NCI-H526 (cell line): ENCODE measurements at regions not wholly inside any gene's neighbourhood (a gene's known extent, or its start where the extent isn't known, plus 50 kb on each side); places are given as distances from the start of the nearest gene placed in this dataset.
"Not testable (repeated sequence)": the region's sequence is repeated elsewhere in the genome, so short reads cannot be mapped to it uniquely, and the experiment has no call there.

ENCODE experiments used
- DNase-seq, 2 experiments: peaks; one replicate each; lab custom pipeline; 2025; lab: John Stamatoyannopoulos, UW

DNA sequence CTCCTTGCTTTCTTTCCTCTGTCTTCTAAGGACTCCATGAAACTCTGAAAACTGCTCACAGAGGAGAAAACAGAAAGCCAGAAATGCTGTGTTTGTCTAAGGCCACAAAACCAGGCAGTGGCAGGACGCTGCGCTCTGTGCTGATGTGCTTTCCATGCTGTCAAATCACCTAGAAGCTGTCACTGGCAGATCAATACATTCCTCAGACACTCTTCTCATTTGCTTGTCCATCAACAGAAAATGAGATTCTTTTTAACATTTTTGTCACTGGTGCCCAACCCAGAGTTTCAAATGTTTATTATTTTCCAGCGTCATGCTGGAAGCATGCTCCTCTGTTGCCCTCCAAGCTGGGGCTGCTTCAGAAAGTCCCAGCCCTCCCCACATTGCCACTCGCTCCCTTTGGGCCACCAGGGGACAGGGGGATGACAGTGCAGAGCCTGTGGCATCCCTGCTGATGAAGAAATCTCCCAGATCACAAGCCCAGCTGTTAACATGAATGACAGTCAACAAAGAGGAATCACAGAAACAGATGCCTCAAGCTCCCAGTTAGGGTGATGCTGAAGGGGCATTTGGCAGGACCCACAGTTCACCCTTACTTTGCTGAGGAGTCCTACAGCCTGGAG, 117.5 kb upstream of the MEIS1 start:
- no peak for DNase-seq

DNA sequence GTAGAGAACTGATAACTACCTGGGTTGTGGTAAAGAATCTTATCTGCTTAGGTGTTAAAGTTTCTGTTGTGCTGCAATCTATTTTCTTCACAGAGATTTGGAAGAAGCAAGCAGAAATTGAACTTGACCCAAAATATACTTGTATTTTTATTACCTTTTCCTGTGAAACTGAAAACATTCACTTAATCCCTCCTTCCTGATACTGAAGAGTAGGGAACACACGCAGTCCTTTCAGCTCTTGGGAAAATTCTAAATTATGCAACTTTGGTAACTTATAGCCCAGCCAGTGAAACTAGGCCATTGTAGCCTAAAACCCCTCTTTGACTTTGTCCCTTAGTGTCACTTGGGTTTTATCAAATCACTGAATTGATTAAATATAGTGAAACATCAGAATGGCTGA, 128.4 kb upstream of the MEIS1 start:
- no peak for DNase-seq

DNA sequence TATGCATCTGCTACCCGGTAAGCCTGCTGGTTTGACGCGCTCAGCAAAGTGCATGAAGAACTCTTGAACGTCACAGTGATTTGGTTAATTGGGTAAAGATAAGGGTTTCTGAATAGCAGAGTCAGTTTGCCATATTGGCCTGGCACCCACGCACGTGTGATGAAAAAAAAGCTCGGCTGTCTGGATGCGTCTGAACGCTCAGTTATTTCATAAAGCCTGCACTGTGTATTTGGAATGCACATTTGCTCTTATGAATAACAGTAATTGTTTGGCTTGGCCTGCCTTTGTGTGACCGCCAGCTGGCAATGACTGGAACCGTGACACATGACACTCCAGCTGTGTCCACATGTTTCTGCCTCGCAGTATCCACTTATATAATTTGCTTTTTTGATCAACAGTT, 129.2 kb upstream of the MEIS1 start:
- peak in 1 of 2 experiments; percentile 22 for DNase-seq

DNA sequence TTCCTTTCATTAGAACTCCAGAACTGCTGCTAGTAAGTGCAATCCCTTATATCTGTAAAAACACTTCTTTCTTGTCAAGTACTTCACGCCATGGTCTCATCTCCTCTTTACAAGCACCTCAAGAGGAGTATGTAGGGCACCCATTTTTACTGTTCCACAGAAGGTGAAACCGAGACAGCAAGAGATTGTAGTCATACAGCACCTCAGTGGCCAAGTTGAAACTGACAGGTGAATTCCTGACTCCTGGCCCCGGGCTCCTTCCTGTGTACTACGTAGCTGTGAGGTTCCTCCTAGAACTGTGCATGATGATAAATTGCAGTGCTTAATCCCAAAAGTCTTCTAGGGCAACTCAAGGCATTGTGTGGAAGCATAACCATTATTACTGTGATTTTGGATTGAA, 131.5 kb upstream of the MEIS1 start:
- no peak for DNase-seq

DNA sequence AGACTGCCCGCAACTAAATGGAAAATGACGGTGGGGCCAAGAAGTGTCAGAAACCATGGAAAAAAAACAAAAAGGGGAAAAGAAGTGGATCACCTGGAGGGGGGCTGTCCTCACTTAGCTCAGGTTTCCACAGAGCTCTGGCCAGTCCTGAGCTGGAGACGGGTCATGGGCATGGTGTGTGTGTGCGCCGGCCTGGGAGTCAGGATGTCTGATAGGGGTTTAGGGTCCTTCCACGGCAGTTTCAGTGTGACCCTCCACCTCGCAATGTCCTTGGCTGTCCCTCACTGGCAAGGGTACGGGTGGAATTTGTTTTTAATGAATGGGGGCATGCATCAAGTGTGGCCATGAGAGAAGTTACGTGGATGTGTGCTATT, 133.2 kb upstream of the MEIS1 start:
- no peak for DNase-seq

DNA sequence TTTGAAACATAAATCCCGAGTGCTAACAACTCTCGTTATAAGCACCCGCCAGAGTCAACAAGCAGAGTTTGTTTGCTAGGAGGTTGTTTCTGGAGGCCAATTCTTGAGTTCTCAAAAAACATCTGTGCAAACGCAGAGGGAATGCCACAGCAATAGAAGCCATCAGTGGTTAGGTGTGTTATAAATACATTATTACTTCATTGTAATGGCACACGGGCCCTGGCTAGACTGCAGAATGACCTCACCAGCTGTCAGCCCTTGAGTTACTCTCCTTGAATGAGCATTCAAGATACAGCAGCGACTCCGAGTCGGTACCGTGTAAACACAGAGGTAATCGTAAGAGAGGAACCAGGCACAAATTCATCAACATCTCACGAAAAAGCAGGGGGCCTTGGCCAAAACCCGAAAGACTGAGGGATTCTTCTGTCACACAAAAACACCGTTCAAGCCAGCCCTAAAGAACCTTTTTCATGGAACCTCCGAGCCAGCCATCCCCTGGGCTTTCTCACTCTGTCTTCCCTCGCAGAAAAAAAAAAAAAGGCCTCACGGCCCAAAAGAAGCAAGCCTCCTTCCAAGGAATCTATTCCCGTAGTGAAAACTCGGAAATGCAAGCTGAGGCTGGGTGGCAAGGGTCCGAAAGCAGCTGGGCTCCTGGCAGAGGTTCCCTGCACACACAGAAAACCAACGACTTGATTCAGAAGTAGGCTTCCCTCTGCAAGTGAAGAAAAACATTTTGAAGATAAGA, 133.7 kb upstream of the MEIS1 start:
- no peak for DNase-seq

DNA sequence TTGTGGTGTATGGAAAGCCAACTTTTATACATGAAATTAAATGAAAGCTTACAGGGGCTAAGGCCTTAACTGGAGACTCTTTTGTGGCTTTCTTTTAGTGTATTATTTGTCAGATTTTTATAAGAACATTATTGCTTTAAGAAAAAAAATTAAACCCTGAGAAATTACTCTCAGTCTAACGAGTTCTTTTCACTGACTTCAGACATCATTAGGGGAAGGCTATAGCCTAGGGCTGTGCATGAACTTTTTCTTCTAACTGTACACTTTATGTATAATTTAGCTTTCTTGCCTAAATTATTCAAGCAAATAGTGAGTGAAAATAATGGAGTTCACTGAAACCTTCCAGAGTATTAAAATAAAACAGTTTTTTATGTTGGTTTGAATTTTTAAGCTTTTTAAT, 151.1 kb upstream of the MEIS1 start:
- DNase-seq: no peak

DNA sequence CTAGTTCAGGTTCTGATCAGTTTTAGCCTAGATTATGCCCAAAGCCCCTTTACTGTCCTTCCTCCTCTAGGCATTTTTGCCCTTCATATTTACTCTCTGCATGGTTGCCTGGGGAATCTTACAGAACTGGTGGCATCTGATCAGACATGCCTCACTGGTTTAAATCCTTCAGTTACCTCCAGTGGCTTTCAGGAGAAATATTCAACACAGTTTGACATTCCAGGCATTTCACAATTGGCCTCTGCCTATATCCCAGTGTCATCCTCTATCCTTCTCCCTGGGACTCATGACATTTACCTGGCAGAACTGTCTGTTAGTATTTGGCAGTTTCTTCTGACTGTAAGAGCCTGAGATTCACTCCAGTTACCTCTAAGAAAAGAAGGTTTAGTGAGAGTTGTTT, 152.9 kb upstream of the MEIS1 start:
- no peak for DNase-seq

DNA sequence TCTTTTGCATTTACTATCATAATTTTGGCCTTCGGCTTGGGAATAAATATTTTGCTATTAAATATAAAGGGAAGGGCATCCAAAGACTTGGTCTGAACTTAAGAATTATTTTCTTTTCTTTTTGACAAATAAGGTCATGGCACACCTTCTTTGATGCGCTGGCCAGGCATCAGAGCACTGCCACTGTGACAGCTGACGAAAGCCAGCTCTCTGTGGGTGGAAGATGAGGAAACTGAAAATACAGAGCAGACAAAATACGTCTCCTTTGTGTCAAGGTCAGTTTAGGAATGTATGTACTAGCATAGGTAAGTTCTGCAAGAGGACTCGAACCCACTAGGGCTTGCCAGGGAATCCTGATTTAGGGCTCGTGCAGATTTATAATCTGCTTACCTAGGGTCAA, 155.9 kb upstream of the MEIS1 start:
- DNase-seq: no peak

DNA sequence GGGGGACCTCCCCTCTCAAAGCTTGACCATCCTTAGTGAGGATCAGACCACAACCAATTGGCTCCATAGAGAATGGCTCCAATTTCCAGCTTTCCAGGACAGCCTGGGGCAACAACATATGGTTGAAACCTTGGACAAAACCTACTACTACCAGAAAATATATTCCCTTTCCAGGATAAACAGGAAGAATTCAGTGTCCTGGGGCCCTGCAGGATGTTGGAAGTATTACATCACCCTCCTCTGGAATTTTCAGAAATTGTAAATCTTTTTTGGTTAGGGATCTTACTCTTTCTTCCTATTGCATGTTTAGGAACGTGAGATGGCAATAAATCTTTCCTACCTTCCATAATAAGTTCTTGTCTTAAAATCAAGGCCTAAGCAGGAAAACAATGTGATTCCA, 158.9 kb upstream of the MEIS1 start:
- no peak for DNase-seq

DNA sequence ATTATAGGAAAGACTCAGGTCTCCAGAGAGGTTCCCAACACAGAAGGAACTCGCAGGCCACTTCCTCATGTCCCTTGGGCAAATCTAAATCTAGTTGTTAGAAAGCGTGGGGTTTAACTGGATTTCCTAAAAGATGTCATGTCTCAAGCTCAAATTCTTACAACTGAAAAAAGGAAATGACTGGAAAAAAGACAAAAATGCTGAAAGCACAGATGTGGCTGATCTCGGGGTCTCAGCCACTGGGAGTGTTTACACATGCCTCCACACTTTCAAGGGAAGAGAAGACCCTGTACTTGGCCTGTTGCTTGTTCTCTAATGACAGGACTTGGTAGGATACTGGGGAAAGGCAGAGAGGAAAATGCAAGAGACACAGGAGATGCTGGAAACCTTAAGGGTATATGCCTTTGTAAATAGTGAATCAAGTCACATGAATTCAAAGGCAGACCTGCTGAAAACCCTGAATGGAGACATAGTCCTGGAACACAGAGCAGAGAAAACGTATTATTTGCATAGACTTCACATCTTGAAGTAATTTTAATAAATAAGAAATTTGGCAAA, 160.9 kb upstream of the MEIS1 start:
- DNase-seq: no peak

DNA sequence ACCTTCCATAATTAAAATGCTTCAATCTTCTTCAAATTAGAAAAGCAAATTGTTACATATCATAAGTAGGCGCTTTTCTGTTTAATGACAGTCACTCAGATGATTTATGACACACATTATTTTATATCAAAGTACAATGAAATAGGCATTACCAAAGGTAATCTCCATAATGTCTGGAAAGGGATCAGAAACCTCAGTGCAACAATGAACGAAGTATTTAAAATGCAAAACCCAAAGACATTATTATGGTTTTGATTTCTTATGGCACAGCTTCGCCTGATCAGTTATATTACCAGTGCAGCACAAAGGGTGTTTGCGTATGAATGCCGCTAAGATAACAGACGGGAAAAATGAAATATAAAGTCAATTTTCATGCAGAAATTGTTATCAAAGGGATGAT, 162.2 kb upstream of the MEIS1 start:
- DNase-seq: no peak

DNA sequence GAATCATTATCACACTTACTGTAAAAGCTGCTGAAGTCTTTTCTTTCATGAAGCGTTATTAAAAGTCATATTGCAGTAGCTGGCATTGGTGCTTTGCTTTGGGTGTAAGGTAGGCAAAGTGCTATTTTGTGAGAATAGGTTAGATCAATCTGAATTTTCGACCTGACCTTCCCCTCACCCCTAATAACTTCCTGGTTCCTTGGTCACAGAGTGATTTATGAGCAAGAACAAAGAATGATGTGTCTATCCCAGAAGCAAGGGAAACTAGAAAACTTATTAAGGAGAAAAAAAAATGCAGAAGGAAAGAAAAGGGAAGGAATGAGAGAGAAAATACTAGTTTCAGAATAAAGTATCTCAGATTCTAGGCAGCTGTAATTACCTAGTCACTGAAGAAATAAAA, 163.1 kb upstream of the MEIS1 start:
- no peak for DNase-seq

DNA sequence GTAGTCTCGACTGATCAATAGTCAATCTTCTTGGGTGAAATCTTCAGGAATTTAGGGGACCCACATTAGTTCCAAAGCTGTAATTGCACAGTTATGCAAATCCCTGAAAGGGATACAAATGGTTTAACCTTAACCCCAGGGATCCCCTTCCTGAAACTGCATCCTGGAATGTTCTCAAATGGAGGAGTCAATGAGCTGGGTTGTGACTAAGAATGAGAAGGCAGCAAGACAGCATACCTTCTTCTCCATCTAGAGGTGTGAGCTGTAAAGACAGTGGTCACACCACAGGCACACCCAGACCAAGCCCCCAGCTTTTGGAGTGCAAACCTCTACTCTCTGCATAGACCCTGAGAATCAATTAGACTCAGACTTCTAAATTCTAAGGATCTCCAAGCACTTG, 164.7 kb upstream of the MEIS1 start:
- DNase-seq: no peak

DNA sequence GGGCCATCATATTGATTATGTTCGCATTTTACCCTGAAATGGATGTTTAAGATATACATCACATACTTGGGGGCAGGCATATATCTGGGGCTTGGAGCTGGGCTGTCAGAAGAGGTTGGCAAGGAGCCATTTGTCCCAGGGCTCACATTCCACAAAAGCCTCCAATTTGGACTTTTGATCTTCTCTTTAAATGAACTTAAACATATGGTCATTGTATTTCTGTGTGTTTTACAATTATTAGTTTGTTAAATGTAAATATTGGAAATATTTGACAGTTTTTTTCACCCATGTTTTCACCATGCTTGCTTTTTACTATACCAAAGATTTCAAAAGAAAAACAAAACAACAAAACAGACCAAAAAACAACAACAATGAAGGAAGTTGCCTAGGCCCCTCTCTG, 165.8 kb upstream of the MEIS1 start:
- DNase-seq: no peak

DNA sequence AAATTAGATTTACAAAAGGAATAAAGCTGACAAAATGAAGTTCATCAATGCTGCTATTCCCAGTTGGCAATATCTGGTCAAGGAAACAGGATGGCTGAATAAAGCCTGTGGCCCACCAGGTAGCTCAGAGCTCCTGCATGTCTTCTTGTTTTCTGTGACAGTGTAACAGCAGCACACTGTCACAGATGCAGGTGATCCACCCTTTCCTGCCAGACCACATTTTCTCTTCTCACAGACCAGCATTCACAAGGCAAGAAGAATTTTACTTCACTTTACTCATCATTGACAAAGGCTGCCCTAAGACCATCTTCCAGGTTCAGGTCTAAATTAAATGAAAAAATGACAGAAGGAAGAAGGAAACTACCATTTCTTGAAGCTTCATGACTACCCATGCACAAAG, 166.2 kb upstream of the MEIS1 start:
- no peak for DNase-seq

DNA sequence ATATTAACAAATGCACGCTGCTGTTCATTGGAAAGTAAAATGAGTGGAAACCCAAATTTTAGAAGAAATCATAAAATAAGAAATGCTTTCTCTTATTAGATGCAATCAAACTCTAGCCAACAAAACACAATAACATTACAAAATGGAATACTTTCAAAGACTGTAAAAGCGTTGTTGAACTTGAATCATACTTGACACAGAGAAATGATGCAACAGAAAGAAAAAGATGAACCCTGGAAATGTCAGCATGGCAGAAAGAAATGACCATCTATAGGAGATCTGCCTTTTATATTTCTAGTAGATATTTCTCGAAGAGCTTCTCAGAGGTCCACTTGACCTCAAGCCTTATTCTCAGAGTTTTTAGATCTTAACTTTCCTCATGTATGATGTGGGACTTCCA, 170.6 kb upstream of the MEIS1 start:
- no peak for DNase-seq

DNA sequence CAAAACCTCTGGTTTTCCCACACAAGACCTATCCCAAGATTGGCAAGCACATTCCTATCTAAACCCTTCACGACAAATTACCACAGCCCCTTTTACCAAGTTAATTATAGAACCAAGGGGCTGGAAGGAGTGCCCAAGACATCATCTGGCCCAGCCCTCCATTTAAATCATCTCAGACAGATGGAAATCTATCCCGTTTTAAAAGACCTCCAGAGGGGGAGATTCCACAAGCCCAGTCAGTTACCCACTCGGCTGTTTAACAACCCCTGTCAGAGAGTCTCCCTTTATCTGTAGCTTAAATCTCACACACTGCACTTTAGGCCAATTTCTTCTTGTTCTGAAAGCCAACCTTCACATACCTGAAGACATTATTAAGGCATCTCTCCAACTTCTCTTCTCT, 179.1 kb upstream of the MEIS1 start:
- no peak for DNase-seq

DNA sequence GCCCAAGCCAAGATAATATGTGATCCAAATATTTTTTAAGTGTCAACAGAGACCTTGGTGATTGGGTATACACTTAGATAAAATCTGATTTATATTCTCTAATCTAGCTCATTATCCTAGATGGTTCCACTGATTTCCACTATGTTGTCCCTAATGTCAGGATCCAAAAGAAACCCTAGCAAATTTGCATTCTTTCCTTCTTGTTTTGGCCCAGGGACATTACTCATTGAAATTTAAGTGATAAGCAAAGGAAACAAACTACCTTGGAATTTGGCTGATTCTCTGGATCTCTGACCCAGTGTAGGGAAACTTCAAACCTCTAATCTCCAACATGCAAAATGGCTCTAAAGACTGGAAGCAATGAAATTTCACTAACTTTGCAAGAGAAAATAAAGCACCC, 179.8 kb upstream of the MEIS1 start:
- DNase-seq: no peak

DNA sequence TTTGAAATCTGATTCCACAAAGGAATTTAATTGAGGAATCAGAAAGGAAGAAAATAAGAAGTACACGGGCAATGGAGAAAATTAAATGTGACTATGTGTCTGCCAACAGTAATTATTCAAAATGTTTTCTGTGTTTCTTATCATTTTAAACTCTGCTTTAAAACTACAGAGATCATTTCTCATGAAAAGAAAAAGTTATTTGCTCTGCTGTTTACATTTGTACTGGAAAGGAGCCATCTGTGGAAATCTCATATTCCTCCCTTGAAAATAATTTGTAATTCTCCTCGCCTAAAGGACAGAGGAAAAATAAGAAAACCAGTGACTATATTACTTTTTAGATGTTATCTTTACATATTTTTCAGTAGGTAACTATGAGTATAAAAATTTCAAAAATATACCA, 181.9 kb upstream of the MEIS1 start:
- no peak for DNase-seq

DNA sequence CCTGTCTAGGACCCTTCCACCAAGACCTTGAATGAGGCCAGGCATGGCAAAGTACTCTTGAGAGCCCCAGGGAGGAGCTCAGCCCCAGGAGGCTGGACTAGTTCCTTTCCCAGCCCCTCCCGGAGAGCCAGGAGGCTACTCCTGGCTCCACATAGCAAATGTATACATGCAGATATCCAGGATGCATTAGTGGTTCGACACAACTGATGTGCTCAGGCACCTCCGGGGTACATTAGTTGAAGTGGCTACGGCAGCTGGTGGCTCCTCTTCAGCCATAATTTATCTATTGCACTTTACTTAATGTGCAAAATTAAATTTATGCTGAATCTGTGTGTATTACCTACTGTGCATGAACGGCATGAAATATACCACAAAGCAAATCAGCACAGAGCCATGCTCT, 182.8 kb upstream of the MEIS1 start:
- no peak for DNase-seq

DNA sequence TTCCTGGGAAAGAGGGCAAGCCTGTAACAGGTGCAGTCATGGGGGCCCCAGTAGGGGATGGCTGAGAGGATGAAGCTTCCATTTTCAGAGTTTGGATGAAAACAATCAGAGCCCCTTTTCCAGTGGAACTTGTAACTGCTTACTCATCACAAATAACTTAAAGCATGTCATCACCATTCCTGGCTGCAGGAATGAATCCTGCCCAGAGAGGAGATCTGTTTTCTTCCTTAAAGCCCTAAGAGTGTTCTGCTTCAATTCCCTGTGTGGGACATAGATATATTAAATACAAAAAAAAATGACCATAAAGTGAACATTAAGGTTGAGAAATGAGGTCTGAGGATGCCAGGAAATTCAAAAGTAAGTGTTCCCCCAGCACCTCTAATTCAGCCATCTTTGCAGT, 183.4 kb upstream of the MEIS1 start:
- no peak for DNase-seq

DNA sequence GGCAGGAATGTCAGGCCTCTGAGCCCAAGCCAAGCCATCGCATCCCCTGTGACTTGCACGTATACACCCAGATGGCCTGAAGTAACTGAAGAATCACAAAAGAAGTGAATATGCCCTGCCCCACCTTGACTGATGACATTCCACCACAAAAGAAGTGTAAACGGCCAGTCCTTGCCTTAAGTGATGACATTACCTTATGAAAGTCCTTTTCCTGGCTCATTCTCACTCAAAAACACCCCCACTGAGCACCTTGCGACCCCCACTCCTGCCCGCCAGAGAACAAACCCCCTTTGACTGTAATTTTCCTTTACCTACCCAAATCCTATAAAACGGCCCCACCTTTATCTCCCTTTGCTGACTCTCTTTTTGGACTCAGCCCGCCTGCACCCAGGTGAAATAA, 185.8 kb upstream of the MEIS1 start:
- not testable (repeated sequence) for DNase-seq

DNA sequence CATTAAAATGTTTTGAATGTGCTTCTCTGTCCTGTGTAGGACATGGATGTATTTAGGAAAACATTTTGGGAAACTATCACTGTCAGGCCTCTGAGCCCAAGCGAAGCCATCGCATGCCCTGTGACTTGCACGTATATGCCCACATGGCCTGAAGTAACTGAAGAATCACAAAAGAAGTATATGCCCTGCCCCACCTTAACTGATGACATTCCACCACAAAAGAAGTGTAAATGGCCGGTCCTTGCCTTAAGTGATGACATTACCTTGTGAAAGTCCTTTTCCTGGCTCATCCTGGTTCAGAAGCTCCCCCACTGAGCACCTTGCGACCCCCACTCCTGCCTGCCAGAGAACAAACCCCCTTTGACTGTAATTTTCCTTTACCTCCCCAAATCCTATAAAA, 191.1 kb upstream of the MEIS1 start:
- not testable (repeated sequence) for DNase-seq
